ENCODE measurements at regions not wholly inside any gene's neighbourhood (a gene's known extent, or its start where the extent isn't known, plus 50 kb on each side); places are given as distances from the start of the nearest gene placed in this dataset.

DNA sequence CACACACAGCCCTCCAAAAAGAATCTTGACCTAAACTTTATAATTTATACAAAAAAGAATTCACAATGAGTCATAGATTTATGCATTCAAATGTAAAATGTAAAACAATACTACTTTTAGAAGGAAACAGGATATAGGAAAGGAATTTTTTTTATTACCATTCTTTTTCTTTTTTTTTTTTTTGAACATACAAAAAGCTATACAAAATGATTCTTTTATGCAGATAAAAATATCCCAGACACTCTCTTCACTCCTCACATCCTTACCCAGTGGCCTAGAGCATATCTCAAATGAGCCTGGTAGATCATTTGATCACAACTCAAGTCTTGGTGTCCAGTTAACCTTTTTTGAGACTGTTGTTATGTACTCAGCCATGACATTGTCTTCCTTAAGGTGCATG is 307.3 kb upstream of the KLF3 start:
- H3K27ac ChIP-seq (ENCODE audit: low read depth, low read length), result no peak overlapping the region

DNA sequence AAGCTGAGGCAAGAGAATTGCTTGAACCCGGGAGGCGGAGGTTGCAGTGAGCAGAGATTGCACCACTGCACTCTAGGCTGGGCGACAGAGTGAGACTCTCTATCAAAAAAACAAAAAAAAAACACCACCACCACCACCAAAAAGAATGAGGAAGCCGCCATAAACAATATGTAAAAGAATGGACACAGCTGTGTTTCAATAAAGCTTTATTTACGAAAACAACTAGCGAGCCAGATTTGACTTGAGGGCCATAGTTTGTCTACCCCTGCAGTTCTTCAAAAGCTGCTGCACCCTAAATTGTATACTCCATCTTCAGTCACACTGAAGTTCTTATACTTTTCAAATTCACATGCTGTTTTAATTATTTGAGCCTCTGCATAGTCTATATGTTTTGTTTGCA is 306.5 kb upstream of the KLF3 start:
- WGBS, 3 donors, result 94 to 96% (median 96%) methylated on average over 6 of the region's 6 CpGs
- H3K27ac ChIP-seq (ENCODE audit: low read depth, low read length), result no peak overlapping the region

DNA sequence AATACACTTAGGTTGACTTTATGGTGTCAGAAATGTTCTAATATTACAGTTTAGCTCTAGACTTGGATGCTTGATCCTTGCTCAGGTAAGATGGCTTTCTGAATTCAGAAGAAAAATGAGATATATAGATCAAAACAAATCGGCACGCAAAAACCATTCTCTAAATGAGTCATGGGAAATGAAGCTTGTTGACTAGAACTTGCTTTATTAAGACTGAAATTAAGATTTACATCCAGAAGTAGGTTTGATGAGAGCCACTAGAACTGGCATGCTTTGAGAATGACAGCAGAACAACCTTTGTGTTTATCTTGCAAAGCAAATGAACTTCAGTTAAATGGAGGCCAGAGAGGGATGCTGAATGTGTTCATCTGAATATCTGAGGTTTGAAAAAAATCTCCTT is 304.9 kb upstream of the KLF3 start:
- WGBS, 3 donors, result 94 to 96% (median 95%) methylated on average over 2 of the region's 2 CpGs

DNA sequence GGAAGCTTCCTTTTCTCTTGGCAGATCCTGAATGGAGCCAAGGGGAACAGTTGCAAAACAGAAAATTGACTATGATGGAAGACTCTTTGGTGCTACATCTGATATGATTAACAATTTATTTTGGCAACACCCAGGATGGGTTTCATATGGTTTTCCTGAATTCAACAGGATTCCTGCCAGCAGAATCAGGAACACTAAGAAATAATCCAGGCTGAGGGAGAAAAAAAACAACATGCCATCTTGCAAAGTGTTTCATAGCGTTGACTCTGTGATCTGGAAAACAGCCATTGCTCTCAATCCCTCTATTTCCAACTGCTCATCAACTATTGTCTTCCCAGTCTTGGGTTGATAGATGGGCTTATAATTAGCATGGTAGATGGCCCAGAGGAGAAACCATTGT is 303.8 kb upstream of the KLF3 start:
- WGBS, 3 donors, result 80 to 83% (median 81%) methylated on average over 1 of the region's 1 CpG
- no peak overlapping the region for H3K27ac ChIP-seq (ENCODE audit: low read depth, low read length)

More for the DNA sequence above, 304.9 kb upstream of the KLF3 start:
- no peak overlapping the region for H3K27ac ChIP-seq (ENCODE audit: low read depth, low read length)

DNA sequence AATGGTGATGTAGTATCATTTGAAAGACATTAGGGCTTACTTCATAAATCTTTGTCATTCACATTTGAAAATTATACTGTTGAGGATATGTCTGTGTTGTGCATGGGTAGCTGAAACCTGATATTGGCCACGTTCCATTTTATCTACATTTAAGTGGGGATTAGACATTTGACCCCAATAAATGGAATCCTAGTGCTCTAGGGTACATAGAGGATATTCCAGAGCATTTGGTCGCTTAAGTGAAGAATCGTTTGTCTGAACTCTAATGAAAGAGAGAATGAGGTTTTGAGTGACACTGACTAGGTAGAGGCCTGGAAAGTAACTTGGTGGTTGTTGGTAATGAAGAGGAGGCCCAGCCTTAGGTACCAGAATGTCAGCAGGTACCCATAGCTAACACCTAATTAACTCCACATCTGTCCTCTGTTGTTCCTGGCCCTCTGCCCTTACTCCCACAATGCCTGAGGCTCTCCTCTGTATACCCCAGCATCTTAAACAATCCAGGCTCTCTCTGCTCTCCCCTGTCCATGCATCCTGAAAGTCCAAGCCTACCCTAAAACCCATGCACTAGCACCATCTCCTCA is 299.5 kb upstream of the KLF3 start:
- 81 to 91% (median 88%) methylated on average over 3 of the region's 3 CpGs for WGBS, 3 donors
- no peak overlapping the region for H3K27ac ChIP-seq (ENCODE audit: low read depth, low read length)

DNA sequence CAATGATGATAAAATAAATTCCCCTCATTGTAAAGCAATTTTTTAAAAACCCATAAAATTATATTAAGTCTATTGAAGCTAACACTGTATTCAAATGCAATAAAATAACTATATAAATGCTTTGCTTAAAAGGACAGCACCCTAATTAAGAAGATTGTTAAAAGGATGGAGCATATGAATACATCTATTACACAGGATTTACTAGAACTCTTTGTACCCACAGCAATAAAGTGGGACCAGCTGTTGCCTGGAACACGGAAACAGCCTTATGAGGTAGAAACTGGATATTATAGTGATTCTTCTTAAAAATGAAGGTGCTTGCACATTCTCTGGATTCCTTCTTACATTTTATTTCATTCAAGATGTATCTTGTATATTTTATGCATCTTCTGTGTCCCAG is 298.7 kb upstream of the KLF3 start:
- no peak overlapping the region for H3K27ac ChIP-seq (ENCODE audit: low read depth, low read length)
- WGBS, 3 donors, result 88 to 94% (median 91%) methylated on average over 1 of the region's 1 CpG

DNA sequence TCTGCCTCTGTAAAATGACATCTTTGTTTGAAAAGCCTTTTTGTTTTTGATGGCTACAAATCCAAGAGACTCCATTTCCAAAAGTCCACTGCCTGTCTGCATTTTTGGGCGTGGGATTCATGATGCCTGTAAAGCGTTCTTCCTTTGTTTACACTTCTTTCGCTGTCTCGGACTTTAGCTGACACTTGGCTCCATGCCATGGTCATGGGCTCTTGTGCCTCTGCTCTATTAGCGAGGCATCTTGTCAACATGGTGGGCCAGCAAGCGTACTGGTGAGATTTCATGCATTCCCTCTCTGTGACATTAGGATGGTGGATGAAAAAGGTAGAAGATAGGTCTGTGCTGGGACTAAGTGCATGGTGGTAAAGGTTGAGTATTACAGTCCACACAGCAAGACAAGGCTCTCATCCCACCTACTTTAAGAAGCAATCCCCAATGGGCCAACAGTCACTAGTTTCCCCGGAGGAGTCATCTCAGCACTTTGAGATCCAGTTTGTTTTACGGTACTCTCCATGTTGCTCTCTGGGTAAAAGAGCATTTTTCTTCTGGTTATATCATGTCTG is 298.2 kb upstream of the KLF3 start:
- H3K27ac ChIP-seq (ENCODE audit: low read depth, low read length), result no peak overlapping the region
- WGBS, 3 donors, result 55 to 76% (median 65%) methylated on average over 8 of the region's 8 CpGs

DNA sequence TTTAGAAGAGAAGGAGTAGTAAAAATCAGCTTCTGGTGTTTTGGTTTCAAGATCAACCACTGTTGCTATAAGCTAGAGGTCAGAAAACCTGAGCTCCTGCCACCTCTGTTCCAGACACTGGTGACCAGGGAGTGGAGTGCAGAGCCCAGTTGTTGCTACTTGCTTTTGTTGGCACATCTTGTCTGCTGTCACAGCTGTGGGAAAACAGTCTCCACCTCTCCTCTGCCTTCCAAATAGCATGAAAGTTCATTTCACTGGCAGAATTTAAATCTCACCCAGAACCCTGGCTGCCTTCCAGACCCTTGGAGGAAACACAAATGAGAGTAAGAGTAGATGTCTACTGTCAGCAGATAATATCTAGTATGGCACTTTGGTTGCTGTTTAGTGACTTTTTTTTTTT is 297.5 kb upstream of the KLF3 start:
- H3K27ac ChIP-seq (ENCODE audit: low read depth, low read length), result no peak overlapping the region

DNA sequence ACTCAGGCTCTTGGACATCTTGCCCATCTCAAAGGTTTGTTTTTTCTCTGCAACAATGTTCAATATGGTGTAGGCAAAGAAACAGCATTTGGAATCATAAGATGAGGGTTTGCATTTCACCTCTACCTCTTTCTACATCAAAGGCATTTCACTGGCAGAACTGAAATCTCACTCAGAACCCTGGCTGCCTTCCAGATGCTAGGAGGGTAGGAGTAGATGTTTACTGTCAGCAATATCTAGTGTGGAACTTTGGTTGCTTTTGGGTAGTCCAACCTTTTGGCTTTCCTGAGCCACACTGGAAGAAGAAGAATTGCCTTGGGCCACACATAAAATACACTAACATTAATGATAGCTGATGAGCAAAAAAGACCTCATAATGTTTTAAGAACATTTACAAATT is 297.0 kb upstream of the KLF3 start:
- no peak overlapping the region for H3K27ac ChIP-seq (ENCODE audit: low read depth, low read length)

DNA sequence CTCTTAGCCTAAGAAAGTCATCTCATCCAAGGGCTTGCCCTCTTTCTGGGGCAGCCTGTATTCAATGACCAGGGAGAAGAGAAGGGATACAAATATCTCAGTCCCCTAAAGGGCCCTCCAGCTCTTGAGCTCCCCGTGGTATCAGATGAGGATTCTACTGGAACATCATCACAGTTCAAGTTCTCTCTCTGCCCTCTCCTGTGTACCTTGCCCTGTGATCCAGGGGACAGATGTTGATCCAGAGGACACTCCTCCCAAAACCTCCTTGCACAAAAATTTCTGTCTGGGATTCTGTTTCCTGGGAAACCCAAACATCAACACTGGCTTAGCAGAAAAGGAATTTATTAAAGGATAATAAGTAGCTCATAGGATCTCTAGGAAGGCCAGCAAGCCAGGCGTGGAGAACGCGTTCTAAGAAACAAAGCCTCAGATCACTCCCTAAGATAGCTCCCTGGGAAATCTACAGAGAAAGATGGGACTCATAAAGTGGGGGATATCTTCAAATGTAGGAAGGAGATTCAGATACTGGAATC is 296.3 kb upstream of the KLF3 start:
- H3K27ac ChIP-seq (ENCODE audit: low read depth, low read length), result no peak overlapping the region
- 60 to 82% (median 61%) methylated on average over 4 of the region's 4 CpGs for WGBS, 3 donors

DNA sequence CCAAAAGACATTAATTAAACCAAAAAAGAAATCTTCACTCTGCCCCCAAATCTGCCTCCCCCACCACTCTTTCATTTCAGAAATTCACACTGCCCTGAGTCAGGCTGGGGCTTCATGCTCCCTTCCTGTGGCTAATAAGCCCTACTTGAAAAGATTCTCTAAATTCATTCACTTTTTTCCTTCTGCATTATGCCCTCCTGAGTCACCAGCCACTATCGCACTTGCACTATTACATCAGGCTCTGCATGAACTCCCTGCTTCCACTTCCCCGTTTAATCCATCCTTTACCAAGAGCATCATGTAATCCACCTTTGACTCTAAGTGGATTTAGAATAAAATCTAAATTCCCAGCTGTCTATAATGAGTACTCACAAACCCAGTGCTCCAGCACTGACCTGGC is 295.4 kb upstream of the KLF3 start:
- no peak overlapping the region for H3K27ac ChIP-seq (ENCODE audit: low read depth, low read length)
- 69 to 93% (median 77%) methylated on average over 2 of the region's 2 CpGs for WGBS, 3 donors

DNA sequence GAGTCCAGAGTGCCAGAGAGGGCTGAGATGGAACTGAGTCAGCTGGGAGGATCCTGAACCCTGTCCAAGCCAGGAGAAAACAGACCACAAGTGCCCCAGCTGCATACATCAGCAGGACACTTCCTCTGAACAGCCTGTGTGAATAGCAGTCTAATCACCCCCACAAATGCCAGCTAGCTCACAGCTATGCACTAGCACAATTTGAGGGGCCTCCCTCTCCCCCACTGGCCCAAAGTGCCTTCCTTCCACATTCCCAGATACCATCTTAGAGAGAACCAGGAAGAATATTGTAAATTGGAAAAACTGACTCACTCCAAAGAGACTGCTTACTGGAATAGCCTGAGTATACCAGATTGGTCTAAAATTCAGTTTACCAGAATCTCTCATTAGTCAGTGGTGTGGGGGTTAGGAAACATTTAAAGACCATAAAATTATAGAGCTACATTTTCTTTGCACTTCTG is 292.6 kb upstream of the KLF3 start:
- H3K27ac ChIP-seq (ENCODE audit: low read depth, low read length), result no peak overlapping the region

DNA sequence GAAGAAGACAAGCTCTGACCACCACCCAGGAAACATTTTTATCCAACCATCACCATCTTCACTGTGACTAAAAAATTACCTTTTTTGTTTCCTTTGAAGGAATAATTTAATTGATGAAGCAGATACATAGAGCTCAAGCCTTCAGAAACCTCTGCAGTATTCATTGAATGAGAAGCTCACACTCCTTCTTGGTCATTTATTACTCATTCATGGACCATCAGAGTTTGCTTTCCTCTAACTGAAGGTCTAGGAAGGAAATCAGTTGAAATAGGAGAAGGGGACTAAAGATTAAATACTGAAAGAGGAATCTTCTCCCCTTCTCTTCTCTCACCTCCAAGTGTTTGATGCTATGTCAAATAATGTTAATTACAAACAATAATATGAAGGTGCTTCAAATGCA is 290.6 kb upstream of the KLF3 start:
- no peak overlapping the region for H3K27ac ChIP-seq (ENCODE audit: low read depth, low read length)

DNA sequence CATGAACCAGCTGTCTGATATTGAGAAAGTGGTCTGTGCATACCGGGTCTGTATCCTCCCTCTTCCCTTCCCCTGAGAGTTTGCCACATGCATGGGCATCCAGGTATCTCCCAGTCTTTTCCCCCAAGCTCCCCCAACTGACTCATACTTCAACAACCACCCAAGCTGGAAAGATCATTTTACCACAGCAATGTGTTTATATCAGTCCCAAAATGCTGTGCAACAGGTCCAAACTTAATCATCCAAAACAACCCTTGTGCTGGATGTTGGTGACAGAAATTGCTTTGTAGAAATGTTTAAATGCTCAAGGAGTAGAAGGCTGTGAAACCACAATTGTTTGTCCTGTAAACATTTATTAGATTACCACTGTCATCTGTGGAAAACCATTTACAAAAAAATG is 286.8 kb upstream of the KLF3 start:
- WGBS, 3 donors, result 90 to 93% (median 90%) methylated on average over 1 of the region's 1 CpG

DNA sequence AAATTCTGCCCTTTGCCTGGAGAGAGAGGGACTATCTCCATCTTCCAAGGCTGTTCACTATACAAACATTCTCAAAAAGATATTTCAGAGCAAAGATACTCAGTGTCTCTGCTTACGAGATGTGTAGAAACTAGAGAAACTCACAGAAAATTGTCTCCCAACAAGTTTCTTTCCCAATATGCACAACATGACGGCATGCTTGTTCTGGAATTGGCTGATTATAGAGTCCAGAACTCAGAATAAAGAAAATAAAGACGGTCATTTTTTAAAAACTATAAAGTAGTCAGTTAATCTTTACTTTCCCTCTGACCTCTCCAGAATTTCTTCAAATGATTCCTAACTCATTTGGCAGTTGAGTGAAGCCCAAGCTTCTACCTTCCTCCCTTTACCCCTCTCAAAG is 285.5 kb upstream of the KLF3 start:
- no peak overlapping the region for H3K27ac ChIP-seq (ENCODE audit: low read depth, low read length)
- 64 to 83% (median 74%) methylated on average over 3 of the region's 3 CpGs for WGBS, 3 donors

More for the DNA sequence above, 286.8 kb upstream of the KLF3 start:
- no peak overlapping the region for H3K27ac ChIP-seq (ENCODE audit: low read depth, low read length)

DNA sequence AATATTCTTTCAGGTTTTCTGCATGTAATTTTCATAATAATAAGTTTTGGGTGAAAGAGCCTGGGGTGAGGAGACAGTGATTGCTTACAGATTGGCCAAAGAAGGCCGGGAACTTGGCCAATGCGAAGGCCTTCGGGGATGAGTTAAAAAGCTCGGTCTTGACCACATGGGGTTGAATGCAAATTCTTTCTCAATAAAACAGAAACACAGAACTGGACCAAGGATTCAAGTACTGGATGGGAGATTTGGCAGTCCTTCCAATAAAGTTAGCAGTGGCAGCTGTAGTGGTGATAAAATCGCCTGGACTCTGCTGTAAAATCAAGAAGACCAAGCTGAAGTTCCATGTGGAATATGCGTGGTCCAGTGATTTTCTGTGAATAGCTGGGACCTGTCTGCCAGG is 282.2 kb upstream of the KLF3 start:
- no peak overlapping the region for H3K27ac ChIP-seq (ENCODE audit: low read depth, low read length)
- WGBS, 3 donors, result 63 to 78% (median 70%) methylated on average over 6 of the region's 6 CpGs

DNA sequence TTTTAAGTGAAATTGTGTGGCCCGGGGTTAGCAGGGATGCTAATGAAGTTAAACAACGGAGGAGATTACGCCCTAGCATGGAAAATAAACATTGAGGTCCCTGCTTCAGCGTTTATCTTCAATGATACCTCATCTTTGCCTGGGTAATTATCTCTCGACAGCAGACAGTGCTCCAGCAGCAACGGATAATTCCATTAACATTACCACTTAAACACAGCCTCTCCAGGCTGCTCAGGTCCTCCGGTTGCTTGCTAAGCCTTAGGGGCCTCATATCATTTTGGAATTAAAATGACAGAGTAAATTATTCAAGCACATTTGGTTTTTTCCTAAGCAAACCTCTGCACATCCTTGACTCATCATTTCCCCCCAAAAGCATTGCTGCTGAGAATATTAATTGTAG is 281.5 kb upstream of the KLF3 start:
- no peak overlapping the region for H3K27ac ChIP-seq (ENCODE audit: low read depth, low read length)
- WGBS, 3 donors, result 68 to 76% (median 70%) methylated on average over 7 of the region's 7 CpGs

DNA sequence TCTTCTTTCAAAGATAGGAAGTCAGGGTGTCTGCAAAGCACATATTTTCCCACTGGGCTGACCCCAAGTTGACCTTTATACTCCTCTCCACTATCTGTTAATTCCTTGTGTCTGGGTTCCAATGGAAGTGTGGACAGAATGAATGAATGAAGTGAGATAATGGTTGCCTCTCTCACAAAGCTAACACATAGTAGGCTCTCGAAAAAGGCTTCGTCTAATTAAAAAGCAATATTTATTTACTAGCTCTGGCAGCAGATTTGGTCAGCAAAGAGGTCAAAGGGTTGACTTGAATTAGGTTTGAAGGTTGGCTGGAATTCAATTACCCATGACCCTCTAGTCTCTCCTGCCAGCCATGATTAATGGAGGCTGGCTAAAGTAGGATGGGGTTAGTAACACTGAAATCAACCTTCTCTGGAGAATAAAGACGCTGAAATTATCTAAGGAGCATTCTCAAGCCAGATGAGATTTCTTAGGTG is 280.3 kb upstream of the KLF3 start:
- H3K27ac ChIP-seq (ENCODE audit: low read depth, low read length), result no peak overlapping the region
- 42 to 52% (median 49%) methylated on average over 3 of the region's 3 CpGs for WGBS, 3 donors

DNA sequence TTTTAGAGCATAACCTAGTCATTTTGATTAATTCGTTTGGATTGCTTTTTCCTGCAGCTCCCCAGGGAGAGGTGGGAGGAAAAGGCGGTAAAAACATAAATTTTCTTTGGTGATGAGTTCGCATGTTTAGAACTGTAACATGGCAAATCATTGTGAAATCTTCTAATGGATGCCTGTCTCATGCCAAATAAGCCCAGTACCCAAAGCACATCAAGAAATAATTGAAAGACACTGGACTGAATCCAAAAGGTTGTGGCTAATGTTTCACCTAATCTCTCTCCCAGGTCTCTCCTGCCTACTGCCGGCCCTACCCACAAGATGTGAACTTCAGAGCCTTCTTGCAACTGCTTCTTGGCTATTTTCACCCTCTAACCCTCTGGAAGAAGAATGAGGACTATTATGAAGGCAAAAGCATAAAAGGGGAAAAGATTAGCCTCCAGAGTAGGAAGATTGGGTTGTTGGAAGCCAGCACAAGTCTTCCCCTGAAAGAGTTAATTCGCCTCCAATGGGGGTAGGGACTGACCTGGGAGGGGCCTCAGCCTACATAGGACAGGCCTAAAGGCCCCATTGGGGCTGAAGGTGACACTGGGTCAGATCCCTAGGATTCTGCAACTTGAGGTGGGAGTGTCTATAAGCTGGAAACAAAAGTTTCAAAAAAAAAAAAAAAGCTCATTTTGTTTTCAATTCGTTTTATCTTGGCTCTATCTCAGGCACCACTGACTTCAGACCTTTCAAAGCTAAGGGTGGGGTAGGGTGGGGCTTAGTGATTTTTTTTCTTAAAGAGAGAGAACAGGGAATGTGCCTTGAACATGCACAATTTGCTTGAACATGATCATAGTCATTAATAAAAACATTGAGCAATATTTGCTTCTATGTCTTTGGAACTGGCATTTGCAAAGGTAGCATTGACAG is 278.6 kb upstream of the KLF3 start:
- no peak overlapping the region for H3K27ac ChIP-seq (ENCODE audit: low read depth, low read length)
- 28 to 38% (median 30%) methylated on average over 6 of the region's 6 CpGs for WGBS, 3 donors
